Dermis blood vessel endothelial cell (primary cell): ENCODE measurements at regions not wholly inside any gene's neighbourhood (a gene's known extent, or its start where the extent isn't known, plus 50 kb on each side); places are given as distances from the start of the nearest gene placed in this dataset.

Source experiments
- DNase-seq: peaks from one replicate; pipeline ENCODE4 v3.0.0; 2010

- DNase-seq: no peak
These were observed 64.3 kb upstream of the RNU6ATAC start for GRCh38 chr9:134228649-134229048.

GRCh38 chr9:134229466-134230091 is 65.2 kb upstream of the RNU6ATAC start:
- no peak for DNase-seq

GRCh38 chr9:134230092-134230941 is 66.0 kb upstream of the RNU6ATAC start:
- no peak for DNase-seq

- DNase-seq: no peak
These were observed 66.6 kb upstream of the RNU6ATAC start for GRCh38 chr9:134230942-134231325.

GRCh38 chr9:134231330-134231745 is 67.0 kb upstream of the RNU6ATAC start:
- DNase-seq: no peak

- no peak for DNase-seq
These were observed 67.4 kb upstream of the RNU6ATAC start for GRCh38 chr9:134231767-134232166.

- DNase-seq: no peak
These were observed 68.7 kb upstream of the RNU6ATAC start for GRCh38 chr9:134233022-134233421.

- no peak for DNase-seq
These were observed 69.8 kb upstream of the RNU6ATAC start for GRCh38 chr9:134234001-134234660.

- DNase-seq: no peak
These were observed 70.5 kb upstream of the RNU6ATAC start for GRCh38 chr9:134234687-134235359.

- DNase-seq: no peak
These were observed 71.0 kb upstream of the RNU6ATAC start for GRCh38 chr9:134235366-134235765.

GRCh38 chr9:134236001-134236421 is 71.6 kb upstream of the RNU6ATAC start:
- DNase-seq: peak; percentile 4

GRCh38 chr9:134236935-134237629 is 72.7 kb upstream of the RNU6ATAC start:
- DNase-seq: no peak

GRCh38 chr9:134237630-134238265 is 73.4 kb upstream of the RNU6ATAC start:
- no peak for DNase-seq

GRCh38 chr9:134239130-134239903 is 75.0 kb upstream of the RNU6ATAC start:
- no peak for DNase-seq

GRCh38 chr9:134239939-134240338 is 75.6 kb upstream of the RNU6ATAC start:
- DNase-seq: no peak

GRCh38 chr9:134240361-134240760 is 76.0 kb upstream of the RNU6ATAC start:
- no peak for DNase-seq

GRCh38 chr9:134242706-134243105 is 78.3 kb upstream of the RNU6ATAC start:
- DNase-seq: no peak

- no peak for DNase-seq
These were observed 79.6 kb upstream of the RNU6ATAC start for GRCh38 chr9:134243778-134244467.

GRCh38 chr9:134245179-134245578 is 80.8 kb upstream of the RNU6ATAC start:
- no peak for DNase-seq

GRCh38 chr9:134247918-134248631 is 78.2 kb upstream of the RXRA start:
- DNase-seq: no peak
